Left ventricle myocardium superior (tissue), 1 donor: ENCODE measurements at regions not wholly inside any gene's neighbourhood (a gene's known extent, or its start where the extent isn't known, plus 50 kb on each side); places are given as distances from the start of the nearest gene placed in this dataset.
"Not testable (repeated sequence)": the region's sequence is repeated elsewhere in the genome, so short reads cannot be mapped to it uniquely, and the experiment has no call there.

ENCODE experiments used
- ATAC-seq: fragments of 200-7000 bp; cut with Tn5 transposase; one replicate; pipeline ENCODE4 v1.9.1; 2020; ENCODE audit warnings: mild to moderate bottlenecking, moderate library complexity
- DNase-seq: peaks from one replicate; pipeline ENCODE4 v3.0.0-alpha.2; 2020
- intact Hi-C: fragments of 100-400 bp; cut with micrococcal nuclease; formaldehyde crosslinking; loops from one replicate; pipeline ENCODE4 v1.11.0; 2022
- donor health status: DM: no; HTN: yes; CAD: no; lungs with severe emphysema.

DNA sequence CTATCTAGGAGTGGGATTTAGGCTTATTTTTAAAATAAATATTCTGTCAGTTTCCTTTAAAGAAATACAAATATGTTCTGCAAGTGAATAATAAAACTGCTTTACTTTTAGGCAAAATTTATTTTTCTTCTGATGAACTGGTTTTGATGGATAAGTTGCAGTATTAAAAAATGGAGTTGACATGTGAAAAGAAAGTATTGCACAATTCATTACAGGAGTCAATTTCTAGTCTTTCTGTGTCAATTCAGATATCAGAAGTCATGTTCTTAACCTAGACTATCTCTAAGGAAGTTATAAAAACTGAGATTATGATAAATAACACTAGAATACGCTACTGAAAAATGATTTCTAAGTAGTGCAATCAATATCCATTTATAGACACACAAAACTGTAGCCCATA is 270.2 kb upstream of the TMPRSS15 start:
- DNase-seq (no peak), ATAC-seq (no peak)
- intact Hi-C loops, result no loop called here

- intact Hi-C loops, result no loop called here
- no peak for ATAC-seq
- no peak for DNase-seq
These were observed 274.0 kb upstream of the TMPRSS15 start for GRCh38 chr21:18677632-18678031.

GRCh38 chr21:18705971-18706370 is 302.4 kb upstream of the TMPRSS15 start:
- DNase-seq (no peak), ATAC-seq (no peak)
- intact Hi-C loops, result no loop called here

- intact Hi-C loops, result no loop called here
- no peak for ATAC-seq
- no peak for DNase-seq
These were observed 308.1 kb upstream of the TMPRSS15 start for GRCh38 chr21:18711662-18712061.

DNA sequence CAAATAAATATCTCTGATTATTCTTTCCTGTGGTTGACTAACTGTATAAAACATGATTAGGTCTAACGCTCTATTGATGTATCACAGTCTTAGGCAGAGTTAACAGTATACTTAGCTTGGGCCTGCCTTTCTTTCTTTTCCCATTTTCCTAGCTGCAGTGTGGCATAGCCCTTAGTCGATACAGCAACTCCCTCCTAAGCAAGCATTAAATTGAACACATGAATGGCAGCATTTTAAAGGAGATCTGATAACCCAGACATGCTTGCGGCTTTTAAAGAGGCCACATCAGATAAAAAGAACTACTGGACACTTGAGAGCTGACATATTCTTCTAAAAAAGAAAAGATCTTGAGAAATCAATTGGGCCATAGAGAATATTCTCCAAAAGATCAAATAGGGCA is 312.0 kb upstream of the TMPRSS15 start:
- DNase-seq, result no peak
- intact Hi-C loops, result no loop called here

GRCh38 chr21:18716578-18717138 is 313.1 kb upstream of the TMPRSS15 start:
- ATAC-seq (no peak), DNase-seq (no peak)
- intact Hi-C loops, result no loop called here

More for the DNA sequence above, 312.0 kb upstream of the TMPRSS15 start:
- no peak for ATAC-seq

DNA sequence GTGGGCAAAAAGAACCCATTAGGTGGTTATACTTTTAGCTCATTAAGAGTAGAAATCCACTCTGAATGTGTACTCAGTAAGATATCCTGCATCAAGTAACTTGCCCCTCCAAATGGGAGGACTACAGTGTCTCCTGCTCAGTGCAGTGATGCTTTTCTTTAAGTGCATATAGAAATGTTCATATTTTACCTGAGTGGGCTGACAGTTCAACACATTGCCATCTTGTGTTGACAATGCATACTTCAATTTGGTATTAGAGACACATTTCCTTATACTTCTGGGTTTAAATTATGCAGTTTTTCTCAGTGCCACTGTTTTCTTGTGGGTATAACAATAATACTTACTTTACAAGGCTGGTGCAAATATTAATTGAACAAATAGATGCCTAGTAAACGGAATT is 318.6 kb upstream of the TMPRSS15 start:
- ATAC-seq (no peak), DNase-seq (no peak)
- intact Hi-C loops, result no loop called here

DNA sequence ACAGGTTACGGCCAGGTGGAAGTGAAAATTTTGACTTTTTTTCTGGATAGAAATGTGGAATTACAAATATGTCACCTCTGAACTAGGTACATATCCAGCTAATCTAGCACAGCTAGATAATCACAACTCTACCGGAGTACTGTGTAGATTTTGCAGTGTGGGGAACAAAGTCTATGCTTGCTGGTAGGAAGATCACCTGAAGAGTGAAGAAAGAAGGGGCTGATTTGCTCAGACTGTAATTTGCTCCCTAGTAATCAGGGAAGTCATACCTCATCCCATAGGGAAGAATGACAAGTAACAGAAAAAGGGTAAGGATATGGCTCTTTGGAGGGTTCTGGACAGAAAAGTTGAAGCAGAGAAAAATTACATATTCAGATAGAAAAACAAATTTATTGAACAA is 319.6 kb upstream of the TMPRSS15 start:
- intact Hi-C loops, result no loop called here
- DNase-seq (no peak), ATAC-seq (no peak)

DNA sequence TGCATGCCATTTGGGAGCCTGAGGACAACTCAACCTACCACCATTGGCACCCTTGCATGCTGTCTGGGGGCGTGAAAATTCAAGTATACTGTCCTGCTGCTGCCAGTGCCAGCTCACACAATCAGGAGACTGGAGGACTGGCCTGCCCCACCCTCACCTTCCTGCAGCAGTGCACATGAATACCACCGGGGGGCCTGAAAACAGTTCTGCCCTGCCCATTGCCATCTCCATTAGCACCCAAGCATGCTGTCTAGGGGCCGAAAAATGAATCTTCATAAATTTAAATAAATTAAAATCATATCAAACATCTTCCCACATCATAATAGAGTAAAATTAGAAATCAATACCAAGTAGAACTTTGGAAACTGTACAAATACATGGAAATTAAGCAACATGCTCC is 322.1 kb upstream of the TMPRSS15 start:
- DNase-seq, result no peak
- ATAC-seq, result no peak
- intact Hi-C loops, result no loop called here

- intact Hi-C loops, result no loop called here
- no peak for ATAC-seq
These were observed 338.4 kb upstream of the TMPRSS15 start for GRCh38 chr21:18741954-18742353.

DNA sequence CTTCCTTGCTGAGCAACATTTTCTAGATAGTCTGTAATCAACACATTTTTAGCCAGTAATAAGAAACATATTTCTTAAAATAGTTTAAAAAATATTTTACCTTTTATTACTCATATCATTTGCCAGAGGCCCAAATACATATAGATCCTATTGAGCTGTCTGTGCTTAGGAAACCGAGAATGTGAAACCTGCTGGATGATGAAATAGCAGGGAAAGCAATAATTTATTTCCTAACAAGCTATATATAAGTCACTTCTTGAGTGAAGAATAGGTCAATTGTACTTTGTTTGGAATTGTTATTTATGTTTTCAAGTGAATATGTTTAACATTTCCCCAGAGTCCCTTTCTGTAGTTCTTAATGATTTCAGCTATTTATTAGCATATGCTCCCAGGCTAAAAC is 339.9 kb upstream of the TMPRSS15 start:
- no peak for ATAC-seq
- intact Hi-C loops, result no loop called here
- no peak for DNase-seq

More at GRCh38 chr21:18741954-18742353, 338.4 kb upstream of the TMPRSS15 start:
- no peak for DNase-seq

GRCh38 chr21:18744840-18745239 is 341.3 kb upstream of the TMPRSS15 start:
- DNase-seq, result no peak
- no peak for ATAC-seq
- intact Hi-C loops, result no loop called here

- ATAC-seq, intact Hi-C loops, DNase-seq: not testable (repeated sequence)
These were observed 349.3 kb upstream of the TMPRSS15 start for GRCh38 chr21:18752894-18753293.

DNA sequence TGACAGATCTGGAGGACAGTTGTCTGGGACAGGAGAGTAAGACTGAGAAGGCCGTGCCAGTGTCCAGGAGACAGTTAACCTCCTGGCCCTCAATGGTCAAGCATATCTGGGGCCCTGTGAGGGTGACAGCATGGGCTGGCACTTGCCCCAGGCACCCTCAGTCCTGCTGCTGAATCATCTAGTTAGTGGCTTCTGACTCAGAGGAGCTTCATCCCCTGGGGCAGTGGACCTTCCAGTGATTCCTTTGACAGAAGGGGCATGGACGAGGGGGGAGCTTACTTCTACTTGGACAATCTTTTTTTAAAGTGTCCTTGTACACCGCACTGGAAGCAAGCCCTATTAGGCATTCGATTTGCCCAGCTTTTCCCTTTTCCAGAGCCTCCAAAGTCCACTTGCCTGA is 352.7 kb upstream of the TMPRSS15 start:
- intact Hi-C loops, DNase-seq, ATAC-seq: not testable (repeated sequence)

DNA sequence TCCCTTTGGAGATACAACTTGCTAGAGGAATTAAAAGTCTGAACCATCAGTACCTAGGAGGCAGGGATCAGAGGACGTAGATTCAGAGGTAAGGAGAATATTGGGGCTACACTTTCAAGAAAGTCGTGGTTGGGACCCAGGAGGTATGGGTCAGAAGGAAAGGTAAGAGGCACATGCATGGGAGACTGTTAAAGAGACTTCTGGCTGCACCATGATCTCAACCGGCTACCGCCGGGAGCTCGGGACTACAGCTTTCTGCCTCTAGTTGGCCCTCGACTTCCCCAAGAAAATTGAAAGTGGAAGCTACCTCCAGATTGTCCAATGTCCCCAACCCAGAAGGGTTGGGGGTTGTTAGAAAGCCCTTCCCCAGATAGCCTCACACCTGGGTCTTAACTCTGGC is 355.7 kb upstream of the TMPRSS15 start:
- intact Hi-C loops, result no loop called here
- no peak for DNase-seq
- ATAC-seq, result no peak

- ATAC-seq, result no peak
- intact Hi-C loops, result no loop called here
- DNase-seq, result no peak
These were observed 356.2 kb upstream of the TMPRSS15 start for GRCh38 chr21:18759751-18760161.

DNA sequence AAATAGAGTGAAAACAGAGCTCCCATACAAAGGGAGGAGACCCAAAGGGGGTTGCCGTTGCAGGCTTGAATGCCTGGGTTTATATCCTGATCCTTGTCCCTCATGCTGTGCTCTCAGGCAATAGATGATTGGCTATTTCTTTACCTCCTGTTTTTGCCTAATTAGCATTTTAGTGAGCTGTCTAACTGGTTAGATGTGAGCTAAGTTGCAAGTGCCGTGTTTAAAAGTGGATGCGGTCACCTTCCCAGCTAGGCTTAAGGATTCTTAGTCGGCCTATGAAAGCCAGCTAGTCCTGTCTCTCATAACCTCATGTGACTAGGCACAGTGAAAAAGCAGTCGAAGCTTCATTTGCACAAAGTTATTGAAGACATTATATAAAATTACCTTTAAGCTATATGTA is 356.7 kb upstream of the TMPRSS15 start:
- intact Hi-C loops, result no loop called here
- no peak for ATAC-seq
- DNase-seq, result no peak

- DNase-seq, result no peak
- ATAC-seq, result no peak
- intact Hi-C loops, result no loop called here
These were observed 361.1 kb upstream of the TMPRSS15 start for GRCh38 chr21:18764720-18765119.

DNA sequence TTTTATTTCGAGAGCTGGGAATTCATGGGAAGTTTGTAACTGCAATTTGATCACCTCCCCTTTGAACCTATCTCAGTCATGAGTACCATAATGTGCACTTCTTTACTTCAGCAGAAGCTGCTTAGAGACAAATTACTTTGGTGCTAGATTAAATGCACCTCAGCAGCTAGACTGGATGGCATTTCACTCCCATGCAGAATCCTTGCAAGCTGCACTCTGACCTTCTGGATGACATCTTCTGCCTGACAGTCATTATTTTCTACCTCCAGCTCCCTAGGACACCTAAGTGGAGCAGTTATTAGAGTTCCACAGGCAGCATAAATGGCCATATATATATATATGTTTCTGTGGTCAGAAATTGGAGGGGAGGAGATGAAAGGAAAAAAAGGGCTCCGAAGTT is 366.0 kb upstream of the TMPRSS15 start:
- DNase-seq (no peak), ATAC-seq (no peak)

DNA sequence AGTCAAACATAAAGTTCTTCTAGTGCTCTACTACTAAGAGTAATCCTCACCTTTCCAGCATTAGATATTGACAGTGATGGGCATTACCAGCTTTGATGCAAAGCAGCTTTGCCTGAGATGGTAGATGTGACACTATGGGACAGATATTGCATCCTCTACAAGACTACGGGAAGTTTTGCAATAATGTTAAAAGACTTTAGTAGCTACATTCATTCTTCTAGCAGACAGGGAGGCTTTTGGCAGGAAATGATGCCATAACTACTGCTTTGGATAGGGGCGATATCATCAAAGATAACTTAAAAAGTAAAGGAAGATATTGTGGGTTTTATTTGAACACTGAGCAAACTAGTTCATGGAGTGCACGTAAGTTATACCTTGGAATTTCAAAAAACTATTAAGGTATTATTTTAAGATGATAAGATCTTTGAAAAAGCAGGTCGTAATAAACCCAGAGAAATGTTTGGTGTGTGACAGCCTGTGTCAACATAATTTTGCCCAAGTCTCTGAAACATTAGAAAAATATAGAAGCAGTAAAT is 368.3 kb upstream of the TMPRSS15 start:
- intact Hi-C loops, result no loop called here
- DNase-seq (no peak), ATAC-seq (no peak)

More for the DNA sequence above, 366.0 kb upstream of the TMPRSS15 start:
- intact Hi-C loops, result no loop called here

DNA sequence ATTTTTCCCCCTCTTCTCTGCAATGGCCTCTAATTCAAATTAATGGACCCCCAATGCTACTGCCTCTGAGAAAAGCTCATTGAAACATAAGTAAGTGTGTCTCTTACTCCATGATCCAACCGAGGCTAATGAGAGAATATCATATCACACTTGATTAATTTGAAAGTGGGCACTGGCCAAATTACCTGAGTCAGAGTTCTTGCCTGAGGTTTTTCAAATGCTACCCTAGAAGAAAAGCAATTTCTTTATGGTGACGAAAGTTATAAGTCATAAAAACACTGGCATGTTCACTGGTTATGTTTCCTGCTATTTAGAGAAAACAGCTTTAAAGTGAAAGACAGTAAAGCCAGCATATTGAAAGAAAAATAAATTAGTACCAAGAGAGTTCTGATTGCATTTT is 368.8 kb upstream of the TMPRSS15 start:
- ATAC-seq, result no peak
- intact Hi-C loops, result no loop called here

GRCh38 chr21:18772897-18773296 is 369.3 kb upstream of the TMPRSS15 start:
- no peak for ATAC-seq
- DNase-seq, result no peak
- intact Hi-C loops, result no loop called here

More for the DNA sequence above, 368.8 kb upstream of the TMPRSS15 start:
- no peak for DNase-seq
